NB4 (cell line): ENCODE measurements at regions not wholly inside any gene's neighbourhood (a gene's known extent, or its start where the extent isn't known, plus 50 kb on each side); places are given as distances from the start of the nearest gene placed in this dataset.

ENCODE experiments used
- DNase-seq: peaks from one replicate; pipeline ENCODE4 v3.0.0; 2010; ENCODE audit warnings: low read depth
- H3K4me3 ChIP-seq: one replicate; pipeline ENCODE4 v1.5.1; 2011; ENCODE audit warnings: mild to moderate bottlenecking, low read depth, low read length, moderate library complexity
- MAX ChIP-seq: IDR thresholded peaks from 2 replicates; pipeline ENCODE4 v1.6.1; 2011; ENCODE audit warnings: low read depth, low read length
- MYC ChIP-seq: IDR thresholded peaks from 2 replicates; pipeline ENCODE4 v1.6.1; 2011; ENCODE audit warnings: low read depth, low read length
- POLR2A ChIP-seq: IDR thresholded peaks from 2 replicates; pipeline ENCODE4 v1.6.1; 2011; ENCODE audit warnings: mild to moderate bottlenecking; ENCODE audit not compliant: insufficient read length; ENCODE audit errors: extremely low read depth
- TF ChIP-seq, protein P1 (sequence below): IDR thresholded peaks from one replicate; pipeline ENCODE4 v1.5.1; 2012; ENCODE audit warnings: low read depth, low read length

- no peak overlapping the region for H3K4me3 ChIP-seq
- TF ChIP-seq POLR2A: no peak
- TF ChIP-seq MYC: no peak
- TF ChIP-seq, protein P1, sequence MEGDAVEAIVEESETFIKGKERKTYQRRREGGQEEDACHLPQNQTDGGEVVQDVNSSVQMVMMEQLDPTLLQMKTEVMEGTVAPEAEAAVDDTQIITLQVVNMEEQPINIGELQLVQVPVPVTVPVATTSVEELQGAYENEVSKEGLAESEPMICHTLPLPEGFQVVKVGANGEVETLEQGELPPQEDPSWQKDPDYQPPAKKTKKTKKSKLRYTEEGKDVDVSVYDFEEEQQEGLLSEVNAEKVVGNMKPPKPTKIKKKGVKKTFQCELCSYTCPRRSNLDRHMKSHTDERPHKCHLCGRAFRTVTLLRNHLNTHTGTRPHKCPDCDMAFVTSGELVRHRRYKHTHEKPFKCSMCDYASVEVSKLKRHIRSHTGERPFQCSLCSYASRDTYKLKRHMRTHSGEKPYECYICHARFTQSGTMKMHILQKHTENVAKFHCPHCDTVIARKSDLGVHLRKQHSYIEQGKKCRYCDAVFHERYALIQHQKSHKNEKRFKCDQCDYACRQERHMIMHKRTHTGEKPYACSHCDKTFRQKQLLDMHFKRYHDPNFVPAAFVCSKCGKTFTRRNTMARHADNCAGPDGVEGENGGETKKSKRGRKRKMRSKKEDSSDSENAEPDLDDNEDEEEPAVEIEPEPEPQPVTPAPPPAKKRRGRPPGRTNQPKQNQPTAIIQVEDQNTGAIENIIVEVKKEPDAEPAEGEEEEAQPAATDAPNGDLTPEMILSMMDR: no peak
- no peak for TF ChIP-seq MAX
- DNase-seq: no peak
Measured at GRCh38 chr4:155616117-155616516, 50.5 kb upstream of the GUCY1A1 start.

DNA sequence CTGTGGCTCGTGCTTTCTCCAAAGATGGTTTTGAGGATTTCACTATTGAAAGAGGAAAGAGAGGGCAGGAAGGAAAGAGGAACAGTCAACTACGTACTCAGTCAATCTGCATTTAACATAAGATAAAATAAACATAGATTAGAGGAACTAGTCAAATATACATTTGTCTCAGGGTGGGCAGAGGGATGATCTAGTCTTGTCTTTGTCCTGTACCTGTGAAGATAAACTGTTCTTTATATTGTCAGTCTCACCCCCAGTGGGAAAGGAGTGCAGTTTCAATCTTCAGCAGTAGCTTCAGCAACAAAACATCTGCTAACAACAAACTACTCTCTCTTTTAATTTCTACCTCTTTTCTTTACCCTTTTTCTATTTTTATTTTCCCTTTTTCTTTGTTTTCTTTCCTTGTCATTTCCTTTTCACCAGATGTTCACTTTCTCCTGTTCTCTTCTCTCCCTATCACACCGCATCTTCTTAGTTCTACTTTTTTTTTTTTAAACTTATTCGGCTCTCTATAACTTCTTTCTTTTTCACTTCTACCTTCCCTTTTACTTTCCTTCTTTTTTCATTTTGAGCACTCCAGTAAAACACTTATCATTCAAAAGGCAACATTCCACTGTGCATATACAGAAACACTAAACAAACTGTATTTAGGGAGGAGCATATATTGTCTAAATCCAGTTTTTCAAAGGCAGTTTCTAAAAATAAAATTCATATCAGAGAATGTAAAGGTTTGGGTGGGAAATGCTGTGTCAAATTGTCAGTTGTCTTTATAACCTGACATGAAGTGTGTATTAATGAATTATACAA lies 51.4 kb upstream of the GUCY1A1 start:
- H3K4me3 ChIP-seq: no peak overlapping the region
- TF ChIP-seq MYC (no peak), MAX (no peak), POLR2A (no peak)
- TF ChIP-seq, protein P1: no peak
- DNase-seq: no peak

GRCh38 chr4:155614111-155614762 lies 52.4 kb upstream of the GUCY1A1 start:
- H3K4me3 ChIP-seq: no peak overlapping the region
- no peak for DNase-seq
- TF ChIP-seq MYC (no peak), MAX (no peak), POLR2A (no peak)
- TF ChIP-seq, protein P1: no peak

DNA sequence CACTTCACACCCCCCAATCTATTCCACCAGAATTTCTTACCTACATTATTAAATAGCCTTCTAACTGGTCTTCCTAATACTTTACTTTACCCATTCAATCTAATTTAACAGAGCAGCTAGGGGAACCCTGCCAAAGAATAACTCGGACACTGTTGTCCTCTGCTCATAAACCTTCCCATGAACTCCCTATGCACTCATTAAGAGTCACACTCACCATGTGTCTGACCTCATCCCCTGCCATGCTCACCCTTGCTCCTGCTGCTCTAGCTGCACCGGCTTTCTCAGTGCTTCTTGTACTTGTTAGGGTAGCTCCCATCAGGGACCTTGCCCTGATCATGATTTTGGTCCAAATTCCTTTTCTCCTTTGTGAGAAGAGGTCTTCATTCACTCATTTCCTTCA lies 54.6 kb upstream of the GUCY1A1 start:
- TF ChIP-seq MAX: no peak
- no peak for TF ChIP-seq POLR2A
- TF ChIP-seq MYC: no peak
- TF ChIP-seq, protein P1: no peak
- no peak overlapping the region for H3K4me3 ChIP-seq
- DNase-seq: no peak

DNA sequence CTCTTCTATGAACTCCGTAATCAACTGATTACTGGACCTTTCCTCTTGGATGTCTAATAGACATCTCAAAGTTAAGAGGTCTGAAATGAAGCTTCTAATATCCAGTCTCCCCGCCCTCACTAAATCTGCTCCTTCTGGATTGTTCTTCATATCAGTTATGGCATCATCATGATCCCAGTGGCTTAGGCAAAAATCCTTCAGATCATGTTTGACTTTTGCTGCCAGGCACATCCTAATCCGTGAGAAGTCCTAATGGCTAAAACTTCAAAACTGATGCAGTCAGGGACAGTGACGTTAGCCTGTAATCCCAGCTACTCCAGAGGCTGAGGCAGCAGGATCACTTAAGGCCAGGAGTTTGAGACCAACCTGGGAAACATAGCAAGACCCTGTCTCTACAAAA lies 55.1 kb upstream of the GUCY1A1 start:
- H3K4me3 ChIP-seq: no peak overlapping the region
- no peak for DNase-seq
- no peak for TF ChIP-seq MYC
- TF ChIP-seq, protein P1: no peak
